CD4-positive, alpha-beta T cell treated with Interleukin-12 subunit alpha and Interleukin-12 subunit beta, for 1 hour (primary cell): ENCODE measurements at regions not wholly inside any gene's neighbourhood (a gene's known extent, or its start where the extent isn't known, plus 50 kb on each side); places are given as distances from the start of the nearest gene placed in this dataset.

Source experiments
- DNase-seq: peaks from one replicate; pipeline ENCODE4 v3.0.0-alpha.2; 2020

DNA sequence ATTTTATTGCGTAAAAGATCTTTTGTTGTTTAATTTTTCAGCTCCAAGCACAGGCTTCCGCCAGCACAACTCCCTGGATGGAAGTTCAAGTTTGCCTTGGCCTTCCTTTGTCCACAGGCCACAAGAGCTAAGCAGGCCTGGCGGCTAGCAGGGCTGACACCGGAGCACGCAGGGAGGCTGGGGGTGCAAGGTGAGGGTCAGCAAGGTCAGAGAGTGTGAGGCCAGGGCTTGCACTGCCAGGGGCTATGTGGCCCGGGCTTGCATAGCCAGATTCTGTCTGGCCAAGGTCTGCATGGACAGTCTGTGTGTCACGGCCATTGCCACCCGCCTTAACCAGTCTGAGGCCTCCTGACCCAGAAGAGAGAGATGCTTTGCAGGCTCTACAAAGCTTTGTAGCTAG is 123.9 kb downstream of the BCOR start:
- DNase-seq: no peak

- no peak for DNase-seq
Measured at GRCh38 chrX:39974270-39974669, 123.5 kb downstream of the BCOR start.

DNA sequence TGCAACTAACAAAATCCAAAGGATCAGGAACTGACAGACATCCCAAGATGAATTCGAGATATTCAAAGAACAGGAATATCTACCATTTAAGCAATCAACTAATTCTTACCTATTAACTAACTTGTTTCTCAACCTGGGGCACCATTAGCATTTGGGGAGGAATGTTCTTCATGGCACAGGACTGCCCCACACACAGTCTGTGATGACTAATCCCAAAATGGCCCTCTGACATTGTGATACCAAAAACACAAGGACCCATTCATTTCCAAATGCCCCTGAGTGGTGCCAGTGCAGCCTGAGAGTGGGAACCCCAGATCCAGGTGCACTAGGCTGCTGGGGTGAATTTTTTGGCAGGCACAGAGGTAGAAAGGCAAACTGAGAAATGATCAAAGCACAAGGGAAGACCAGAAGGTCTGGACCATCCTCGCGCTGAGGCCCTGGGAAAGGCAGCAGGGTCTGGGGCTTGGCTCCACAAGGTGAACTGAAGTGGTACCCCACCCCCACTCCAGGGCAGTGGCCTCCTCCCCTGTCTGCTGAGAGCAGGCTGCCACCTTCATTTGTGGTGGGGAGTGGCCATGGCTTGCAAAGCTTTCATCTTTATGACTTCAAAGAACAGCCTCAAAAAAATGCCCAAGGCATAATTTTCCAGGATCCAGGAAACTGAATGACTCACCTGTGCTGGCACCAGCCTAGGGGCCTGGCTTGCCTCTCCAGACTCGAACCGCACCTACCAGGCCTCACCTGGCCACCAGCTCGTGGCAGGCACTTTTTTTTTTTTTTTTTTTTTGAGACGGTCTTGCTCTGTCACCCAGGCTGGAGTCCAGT is 122.4 kb downstream of the BCOR start:
- DNase-seq: no peak

DNA sequence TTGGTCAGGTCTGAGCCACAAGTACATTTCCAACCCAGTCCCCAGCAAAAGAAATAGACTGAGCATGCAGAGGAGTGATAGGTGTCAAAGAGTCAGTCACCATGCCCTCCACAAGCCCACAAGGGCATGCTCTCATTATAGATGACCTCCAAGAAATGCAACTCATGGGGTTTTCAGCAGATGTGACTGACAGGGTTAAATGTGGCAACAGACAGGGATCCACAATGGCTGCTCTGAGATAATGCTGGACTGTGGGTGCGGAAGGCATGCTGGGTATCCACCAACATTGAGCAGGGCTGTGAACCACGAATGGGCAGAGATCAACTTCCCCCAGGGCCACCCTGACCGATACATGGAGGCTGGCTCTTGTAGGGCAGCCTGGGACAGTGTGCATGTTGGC is 115.8 kb downstream of the BCOR start:
- no peak for DNase-seq

DNA sequence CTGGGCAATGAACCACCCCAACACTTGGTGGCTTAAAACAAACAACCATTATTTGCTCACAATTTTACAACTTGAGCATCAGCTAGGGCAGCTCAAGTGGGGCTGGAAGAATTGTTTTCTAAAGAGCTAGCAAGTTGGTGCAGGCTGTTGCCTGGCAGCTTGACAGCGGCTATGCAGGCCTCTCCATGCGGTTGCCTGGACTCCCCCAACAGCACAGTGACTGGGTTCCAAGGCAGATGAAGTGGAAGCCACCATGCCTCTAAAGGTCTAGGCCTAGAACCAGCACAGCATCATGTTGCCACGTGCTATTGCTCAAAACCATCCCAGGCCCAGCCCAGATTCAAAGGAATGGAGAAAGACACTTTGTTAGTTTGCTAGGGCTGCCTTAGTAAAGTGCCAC is 114.8 kb downstream of the BCOR start:
- no peak for DNase-seq

- no peak for DNase-seq
Measured at GRCh38 chrX:39983715-39984114, 114.0 kb downstream of the BCOR start.

- no peak for DNase-seq
Measured at GRCh38 chrX:39984191-39984956, 113.4 kb downstream of the BCOR start.

DNA sequence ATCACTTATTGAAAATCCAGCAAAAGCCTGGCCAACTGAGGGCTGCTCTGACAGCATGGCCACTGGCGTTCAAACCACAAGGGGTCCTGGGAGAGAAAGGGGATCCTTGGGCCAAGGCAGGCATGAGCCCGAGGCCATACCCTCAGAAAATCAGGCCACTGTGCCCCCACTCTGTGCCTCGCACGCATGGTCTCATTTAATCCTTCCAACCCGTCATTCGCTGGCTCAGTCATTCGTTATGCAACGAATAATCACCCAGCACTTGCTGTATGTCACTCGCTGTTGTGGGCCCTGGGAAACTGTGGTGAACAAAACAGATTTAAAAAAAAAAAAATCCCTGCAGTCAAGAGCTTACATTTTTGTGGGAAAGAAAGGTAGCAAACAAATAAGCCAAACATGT is 112.7 kb downstream of the BCOR start:
- no peak for DNase-seq

DNA sequence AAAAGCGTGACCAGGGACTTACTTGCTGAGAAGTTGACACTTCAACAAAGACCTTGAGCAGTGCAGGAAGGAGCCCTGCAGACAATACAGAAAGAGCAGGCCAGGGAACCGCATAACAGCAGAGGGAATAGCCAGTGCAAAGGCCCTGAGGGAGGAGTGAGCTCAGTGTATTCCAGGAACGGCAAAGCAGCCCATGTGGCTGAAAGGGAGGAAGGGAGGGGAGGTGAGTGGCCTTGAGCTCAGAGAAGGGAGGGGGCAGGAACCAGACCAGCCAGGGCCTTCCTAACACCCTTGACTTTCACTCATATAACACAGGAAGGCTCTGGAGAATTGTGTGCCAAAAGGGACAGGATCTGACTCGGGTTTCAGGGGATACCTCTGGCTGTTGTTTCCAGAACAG is 112.2 kb downstream of the BCOR start:
- no peak for DNase-seq

DNA sequence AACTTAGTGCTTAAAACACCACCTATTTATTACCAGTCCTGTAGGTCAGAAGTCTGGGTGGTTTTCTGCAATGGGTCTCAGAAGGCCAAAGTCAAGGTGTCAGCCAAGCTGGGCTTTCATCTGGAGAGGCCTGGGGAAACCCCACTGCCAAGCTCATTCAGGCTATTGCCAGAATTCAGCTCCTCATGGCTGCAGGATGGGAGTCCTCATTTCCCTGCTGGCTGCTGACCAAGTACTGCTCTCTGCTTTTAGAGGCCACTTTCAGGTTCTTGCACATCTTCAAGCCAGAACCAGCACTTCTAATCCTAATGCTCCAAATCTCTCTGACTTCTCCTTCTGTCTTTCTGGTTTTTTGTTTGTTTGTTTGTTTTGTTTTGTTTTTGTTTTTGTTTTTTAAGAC is 109.3 kb downstream of the BCOR start:
- DNase-seq: no peak

DNA sequence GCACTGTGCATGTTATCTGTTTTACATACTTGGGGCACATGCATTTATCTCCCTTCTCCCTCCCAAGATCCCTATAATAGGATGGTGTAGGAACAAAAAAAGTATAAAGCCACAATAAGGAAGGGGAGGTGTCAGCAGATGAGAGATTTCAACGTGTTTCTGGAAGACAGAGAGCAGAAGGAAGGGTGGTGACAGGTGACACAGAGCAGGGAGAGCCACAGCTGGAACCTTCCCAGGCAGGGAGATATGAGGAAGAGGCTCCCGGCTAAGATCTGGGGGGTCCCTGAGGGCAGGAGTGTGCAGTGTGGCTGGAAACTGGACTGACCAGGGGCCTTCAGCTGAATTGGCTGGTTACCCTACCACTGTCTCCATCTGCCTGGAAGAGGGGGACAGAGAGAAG is 107.4 kb downstream of the BCOR start:
- DNase-seq: no peak

GRCh38 chrX:39992300-39992699 is 105.5 kb downstream of the BCOR start:
- DNase-seq: no peak

- no peak for DNase-seq
Measured at GRCh38 chrX:39995457-39995856, 102.3 kb downstream of the BCOR start.

DNA sequence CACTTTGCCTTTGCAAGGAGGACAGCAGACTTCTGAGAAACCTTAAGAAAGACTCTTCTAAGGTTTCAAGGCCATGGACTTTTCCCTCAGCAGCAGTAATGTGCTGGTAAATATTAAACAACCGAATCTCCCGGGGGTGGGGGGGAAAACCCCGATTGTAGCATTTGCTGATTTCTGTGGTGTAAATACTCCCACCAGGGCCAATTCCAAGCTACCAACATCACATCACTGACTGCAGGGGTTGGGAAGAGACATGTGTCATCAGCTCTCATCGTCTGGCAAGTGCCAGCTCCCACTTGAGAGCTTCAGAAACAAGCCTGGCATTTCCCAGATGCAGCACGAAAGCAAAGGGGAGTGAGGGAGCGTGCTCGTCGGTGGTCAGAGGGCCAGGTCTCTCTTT is 101.2 kb downstream of the BCOR start:
- DNase-seq: no peak

DNA sequence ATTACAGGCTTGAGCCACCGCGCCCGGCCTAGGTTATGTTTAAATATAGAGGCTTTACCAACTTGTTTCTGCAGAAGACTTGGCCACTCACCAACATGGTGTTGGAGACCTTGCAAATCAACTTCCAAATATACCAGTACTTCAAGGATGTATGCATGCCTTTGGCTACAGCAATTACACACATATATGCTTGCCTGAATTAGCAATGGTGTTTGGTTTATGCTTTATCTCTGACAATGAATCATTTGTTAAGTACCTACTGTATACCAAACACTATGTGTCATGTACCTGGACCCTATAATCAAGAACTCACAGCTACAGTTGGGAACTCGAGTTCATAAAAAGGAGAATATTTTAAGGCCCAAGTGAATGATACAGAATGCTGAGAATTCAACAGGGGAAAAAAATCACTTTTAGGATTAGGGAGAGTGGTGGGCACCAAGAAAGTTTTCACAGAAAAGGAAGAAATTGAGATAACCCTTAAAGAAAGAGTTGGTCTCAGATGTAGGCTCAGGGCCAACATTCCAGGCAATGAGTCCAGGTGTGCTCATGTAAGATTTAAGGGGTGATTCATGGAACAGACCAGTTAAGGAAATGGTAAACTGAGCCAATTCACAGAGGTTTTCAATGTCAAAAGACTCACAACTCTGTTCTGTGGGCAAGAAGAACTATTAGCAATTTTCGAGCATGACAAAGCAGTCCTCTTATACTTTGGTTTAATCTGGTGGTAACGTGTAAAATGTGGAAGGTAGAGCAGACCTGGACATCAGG is 98.9 kb downstream of the BCOR start:
- DNase-seq: no peak
